ENCODE measurements at regions not wholly inside any gene's neighbourhood (a gene's known extent, or its start where the extent isn't known, plus 50 kb on each side); places are given as distances from the start of the nearest gene placed in this dataset.

DNA sequence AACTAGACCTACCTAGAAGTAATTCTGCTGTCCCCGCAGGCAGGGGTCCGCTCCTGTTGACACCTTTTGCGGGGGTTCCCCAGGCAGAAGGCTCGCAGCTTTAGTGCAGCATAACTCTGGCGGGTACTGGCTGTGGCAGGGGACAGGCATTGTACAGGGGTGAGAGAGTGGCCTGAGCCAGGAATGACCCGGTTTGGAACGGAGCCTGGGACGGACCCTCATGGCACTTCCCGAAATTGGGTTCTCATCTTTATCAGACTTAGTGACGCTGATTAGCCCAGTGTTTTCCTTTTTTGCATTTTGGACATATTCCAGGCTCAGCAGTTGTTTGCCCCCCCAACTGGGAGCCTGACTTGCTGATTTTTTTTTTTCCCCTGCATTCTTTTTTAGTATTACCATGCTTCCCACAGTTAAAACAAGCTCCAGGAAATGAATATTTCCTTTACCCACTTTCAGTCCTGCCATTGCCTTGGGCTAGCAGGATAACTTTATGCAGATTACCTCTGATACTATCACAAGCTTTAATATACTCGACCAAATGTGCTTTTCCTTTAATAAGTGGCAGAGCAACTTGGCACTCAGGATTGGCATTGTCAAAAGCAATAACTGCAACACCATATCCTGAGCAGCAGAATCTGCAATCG lies 55.8 kb upstream of the WDR1 start:
- peaks cover 0 to 13% (median 0%) of the 10 kb centered on the region in 3 experiments for H3K27me3 ChIP-seq (ENCODE audit: control insufficient read depth in 3 of 3, insufficient read depth in 3 of 3, low read depth in 1 of 3, low read length in 3 of 3)
- no peaks in the 10 kb centered on the region for H3K9me3 ChIP-seq (replicated peaks in 1 of 2; ENCODE audit: control insufficient read depth in 2 of 2, insufficient read depth in 1 of 2, low read depth in 1 of 2, low read length in 2 of 2)
- no peak overlapping the region for H3K14ac ChIP-seq (ENCODE audit: low read length)
- H3K18ac ChIP-seq (ENCODE audit: low read length), result no peak overlapping the region
- no peak overlapping the region for H3K4me3 ChIP-seq (ENCODE audit: low read length in 2 of 2)
- H3K4me1 ChIP-seq (ENCODE audit: control insufficient read depth in 2 of 2, insufficient read depth in 1 of 2, low read depth in 1 of 2, low read length in 2 of 2), result peaks cover 2 to 4% of the 10 kb centered on the region in 2 donors
- no peak overlapping the region for H3K9ac ChIP-seq (ENCODE audit: low read depth, low read length, poor library complexity)
- no peak overlapping the region for H2AK5ac ChIP-seq (ENCODE audit: low read depth, low read length)
- H2BK5ac ChIP-seq (ENCODE audit: low read length), result no peak overlapping the region
- H3K4ac ChIP-seq (ENCODE audit: low read length), result no peak overlapping the region
- no peaks in the 10 kb centered on the region for H3K79me1 ChIP-seq (ENCODE audit: low read depth, low read length)
- H3K36me3 ChIP-seq (replicated peaks in 1 of 2; ENCODE audit: control insufficient read depth in 2 of 2, insufficient read depth in 2 of 2, low read length in 2 of 2), result no peaks in the 10 kb centered on the region
- H2BK15ac ChIP-seq (ENCODE audit: low read length), result no peak overlapping the region
- H4K91ac ChIP-seq (ENCODE audit: low read depth, low read length, poor library complexity), result no peak overlapping the region
- H3K27ac ChIP-seq (replicated peaks; ENCODE audit: low read length), result no peak overlapping the region
- H3K23ac ChIP-seq (ENCODE audit: low read depth, low read length, poor library complexity), result no peak overlapping the region
- H3K4me2 ChIP-seq (ENCODE audit: insufficient read depth, low read length, poor library complexity, severe bottlenecking), result no peak overlapping the region
- no peak overlapping the region for H2AFZ ChIP-seq (ENCODE audit: low read length)
- H2BK12ac ChIP-seq (ENCODE audit: low read length), result no peak overlapping the region
- no peak overlapping the region for H4K8ac ChIP-seq (ENCODE audit: low read depth, low read length)
- H2BK120ac ChIP-seq (ENCODE audit: low read depth, low read length), result no peak overlapping the region
- WGBS, 2 donors (ENCODE audit: extremely low coverage in 2 of 2, insufficient read length in 2 of 2, insufficient replicate concordance in 1 of 2), result no CpG with 5 or more reads among the region's 12 CpGs
- DNase-seq (ENCODE audit: low spot score), result no peak

DNA sequence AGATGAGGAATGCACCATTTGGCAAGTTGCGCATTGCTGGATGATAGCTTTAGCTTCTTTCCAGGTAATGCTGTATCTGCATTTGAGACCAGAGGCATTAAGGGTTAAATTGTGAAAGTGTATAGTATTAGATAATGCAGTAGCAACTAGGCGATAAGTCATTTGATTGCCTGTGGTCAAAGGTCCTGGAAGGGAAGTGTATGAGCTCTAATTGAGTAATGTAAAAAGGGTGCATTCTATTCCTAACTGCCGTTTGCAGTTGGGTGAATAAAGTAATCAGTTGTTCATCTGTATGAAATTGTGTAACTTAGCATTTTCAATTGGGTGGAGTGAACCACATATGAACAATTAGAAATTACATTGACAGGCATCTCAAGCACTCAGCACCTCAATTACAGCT lies 54.5 kb upstream of the WDR1 start:
- no peak overlapping the region for H2BK15ac ChIP-seq (ENCODE audit: low read length)
- no peak overlapping the region for H3K9ac ChIP-seq (ENCODE audit: low read depth, low read length, poor library complexity)
- no peak overlapping the region for H2BK120ac ChIP-seq (ENCODE audit: low read depth, low read length)
- H3K36me3 ChIP-seq (replicated peaks in 1 of 2; ENCODE audit: control insufficient read depth in 2 of 2, insufficient read depth in 2 of 2, low read length in 2 of 2), result no peaks in the 10 kb centered on the region
- no peak overlapping the region for H2AK5ac ChIP-seq (ENCODE audit: low read depth, low read length)
- no CpG with 5 or more reads among the region's 3 CpGs for WGBS, 2 donors (ENCODE audit: extremely low coverage in 2 of 2, insufficient read length in 2 of 2, insufficient replicate concordance in 1 of 2)
- peaks cover 0 to 23% (median 0%) of the 10 kb centered on the region in 3 experiments for H3K27me3 ChIP-seq (ENCODE audit: control insufficient read depth in 3 of 3, insufficient read depth in 3 of 3, low read depth in 1 of 3, low read length in 3 of 3)
- H3K4me2 ChIP-seq (ENCODE audit: insufficient read depth, low read length, poor library complexity, severe bottlenecking), result no peak overlapping the region
- no peak overlapping the region for H3K14ac ChIP-seq (ENCODE audit: low read length)
- no peak overlapping the region for H4K91ac ChIP-seq (ENCODE audit: low read depth, low read length, poor library complexity)
- no peak for DNase-seq (ENCODE audit: low spot score)
- H3K9me3 ChIP-seq (replicated peaks in 1 of 2; ENCODE audit: control insufficient read depth in 2 of 2, insufficient read depth in 1 of 2, low read depth in 1 of 2, low read length in 2 of 2), result no peaks in the 10 kb centered on the region
- H2BK12ac ChIP-seq (ENCODE audit: low read length), result no peak overlapping the region
- H2AFZ ChIP-seq (ENCODE audit: low read length), result no peak overlapping the region
- H3K18ac ChIP-seq (ENCODE audit: low read length), result no peak overlapping the region
- H3K27ac ChIP-seq (replicated peaks; ENCODE audit: low read length), result no peak overlapping the region
- no peak overlapping the region for H3K4me3 ChIP-seq (ENCODE audit: low read length in 2 of 2)
- no peak overlapping the region for H3K4ac ChIP-seq (ENCODE audit: low read length)
- peaks cover 2 to 4% of the 10 kb centered on the region in 2 donors for H3K4me1 ChIP-seq (ENCODE audit: control insufficient read depth in 2 of 2, insufficient read depth in 1 of 2, low read depth in 1 of 2, low read length in 2 of 2)
- no peaks in the 10 kb centered on the region for H3K79me1 ChIP-seq (ENCODE audit: low read depth, low read length)
- H2BK5ac ChIP-seq (ENCODE audit: low read length), result no peak overlapping the region
- H4K8ac ChIP-seq (ENCODE audit: low read depth, low read length), result no peak overlapping the region
- no peak overlapping the region for H3K23ac ChIP-seq (ENCODE audit: low read depth, low read length, poor library complexity)

DNA sequence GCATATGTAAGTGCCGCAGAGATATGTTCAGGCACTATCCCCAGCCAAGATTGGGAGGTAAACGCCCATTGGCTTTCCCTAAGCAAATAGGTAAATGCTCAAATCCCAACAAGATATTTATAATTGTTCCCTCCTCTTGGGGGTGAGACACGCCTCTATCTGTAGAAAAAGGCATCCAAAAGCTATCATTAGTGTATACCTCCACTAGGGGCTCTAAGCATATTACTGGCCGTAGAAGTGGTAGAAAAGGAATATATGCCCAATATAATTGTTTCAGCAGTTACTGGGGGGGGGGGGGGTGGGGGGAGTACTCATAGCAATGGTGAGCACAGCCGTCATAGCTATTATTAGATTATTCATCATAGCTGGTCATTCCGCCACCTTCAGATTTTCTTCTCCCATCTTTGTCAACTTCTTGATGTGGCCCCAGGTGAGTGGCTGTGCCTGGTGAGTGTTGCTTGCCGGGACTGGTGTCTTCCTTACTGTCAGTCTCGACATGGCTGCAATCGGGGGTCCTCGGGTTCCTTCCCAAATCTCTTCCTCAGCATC lies 53.3 kb upstream of the WDR1 start:
- no peak overlapping the region for H4K91ac ChIP-seq (ENCODE audit: low read depth, low read length, poor library complexity)
- WGBS, 2 donors (ENCODE audit: extremely low coverage in 2 of 2, insufficient read length in 2 of 2, insufficient replicate concordance in 1 of 2), result no CpG with 5 or more reads among the region's 10 CpGs
- no peak overlapping the region for H4K8ac ChIP-seq (ENCODE audit: low read depth, low read length)
- no peak overlapping the region for H2BK15ac ChIP-seq (ENCODE audit: low read length)
- no peak overlapping the region for H2AFZ ChIP-seq (ENCODE audit: low read length)
- no peak overlapping the region for H3K27ac ChIP-seq (replicated peaks; ENCODE audit: low read length)
- H3K27me3 ChIP-seq (ENCODE audit: control insufficient read depth in 3 of 3, insufficient read depth in 3 of 3, low read depth in 1 of 3, low read length in 3 of 3), result peaks cover 0 to 23% (median 0%) of the 10 kb centered on the region in 3 experiments
- H3K79me1 ChIP-seq (ENCODE audit: low read depth, low read length), result no peaks in the 10 kb centered on the region
- H3K4ac ChIP-seq (ENCODE audit: low read length), result no peak overlapping the region
- H3K23ac ChIP-seq (ENCODE audit: low read depth, low read length, poor library complexity), result no peak overlapping the region
- no peaks in the 10 kb centered on the region for H3K36me3 ChIP-seq (replicated peaks in 1 of 2; ENCODE audit: control insufficient read depth in 2 of 2, insufficient read depth in 2 of 2, low read length in 2 of 2)
- no peak overlapping the region for H2BK5ac ChIP-seq (ENCODE audit: low read length)
- H2AK5ac ChIP-seq (ENCODE audit: low read depth, low read length), result no peak overlapping the region
- H3K4me1 ChIP-seq (ENCODE audit: control insufficient read depth in 2 of 2, insufficient read depth in 1 of 2, low read depth in 1 of 2, low read length in 2 of 2), result peaks cover 2 to 4% of the 10 kb centered on the region in 2 donors
- H3K4me2 ChIP-seq (ENCODE audit: insufficient read depth, low read length, poor library complexity, severe bottlenecking), result no peak overlapping the region
- H3K14ac ChIP-seq (ENCODE audit: low read length), result no peak overlapping the region
- H3K4me3 ChIP-seq (ENCODE audit: low read length in 2 of 2), result no peak overlapping the region
- no peak overlapping the region for H2BK12ac ChIP-seq (ENCODE audit: low read length)
- no peaks in the 10 kb centered on the region for H3K9me3 ChIP-seq (replicated peaks in 1 of 2; ENCODE audit: control insufficient read depth in 2 of 2, insufficient read depth in 1 of 2, low read depth in 1 of 2, low read length in 2 of 2)
- DNase-seq (ENCODE audit: low spot score), result no peak
- H2BK120ac ChIP-seq (ENCODE audit: low read depth, low read length), result no peak overlapping the region
- H3K18ac ChIP-seq (ENCODE audit: low read length), result no peak overlapping the region
- H3K9ac ChIP-seq (ENCODE audit: low read depth, low read length, poor library complexity), result no peak overlapping the region

DNA sequence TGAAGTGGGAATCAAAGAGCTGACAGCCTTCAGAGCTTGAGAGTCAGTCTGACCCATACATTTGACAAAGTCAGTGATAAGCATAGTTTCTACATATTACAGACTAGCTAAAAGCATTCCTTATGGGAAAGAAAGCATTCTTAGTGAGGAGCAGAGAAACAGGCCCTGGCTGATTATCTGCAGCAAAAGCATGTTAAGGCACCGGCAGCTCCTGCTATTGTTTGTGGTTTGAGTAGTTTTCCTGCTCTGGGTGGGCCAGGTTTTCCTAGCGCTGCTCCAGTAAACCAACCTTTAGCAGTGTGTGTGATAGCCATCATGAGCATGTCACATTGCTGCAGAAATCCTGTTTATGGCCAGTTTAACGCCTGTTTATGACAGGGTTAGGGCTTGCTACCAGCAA lies 51.6 kb upstream of the WDR1 start:
- Histone ChIP-seq H3K4me2 (ENCODE audit: insufficient read depth, low read length, poor library complexity, severe bottlenecking) (no peak overlapping the region), H2AFZ (ENCODE audit: low read length) (no peak overlapping the region), H2BK5ac (ENCODE audit: low read length) (no peak overlapping the region), H3K4ac (ENCODE audit: low read length) (no peak overlapping the region), H3K14ac (ENCODE audit: low read length) (no peak overlapping the region), H3K18ac (ENCODE audit: low read length) (no peak overlapping the region), H2BK12ac (ENCODE audit: low read length) (no peak overlapping the region), H3K4me3 (ENCODE audit: low read length in 2 of 2) (no peak overlapping the region), H3K27me3 (ENCODE audit: control insufficient read depth in 3 of 3, insufficient read depth in 3 of 3, low read depth in 1 of 3, low read length in 3 of 3) (peaks cover 0 to 23% (median 0%) of the 10 kb centered on the region in 3 experiments), H4K91ac (ENCODE audit: low read depth, low read length, poor library complexity) (no peak overlapping the region), H3K4me1 (ENCODE audit: control insufficient read depth in 2 of 2, insufficient read depth in 1 of 2, low read depth in 1 of 2, low read length in 2 of 2) (peaks cover 0 to 2% of the 10 kb centered on the region in 2 donors), H2BK15ac (ENCODE audit: low read length) (no peak overlapping the region), H3K23ac (ENCODE audit: low read depth, low read length, poor library complexity) (no peak overlapping the region), H3K27ac (replicated peaks; ENCODE audit: low read length) (no peak overlapping the region), H4K8ac (ENCODE audit: low read depth, low read length) (no peak overlapping the region), H2AK5ac (ENCODE audit: low read depth, low read length) (no peak overlapping the region), H2BK120ac (ENCODE audit: low read depth, low read length) (no peak overlapping the region), H3K79me1 (ENCODE audit: low read depth, low read length) (no peaks in the 10 kb centered on the region), H3K9ac (ENCODE audit: low read depth, low read length, poor library complexity) (no peak overlapping the region), H3K36me3 (replicated peaks in 1 of 2; ENCODE audit: control insufficient read depth in 2 of 2, insufficient read depth in 2 of 2, low read length in 2 of 2) (no peaks in the 10 kb centered on the region), H3K9me3 (replicated peaks in 1 of 2; ENCODE audit: control insufficient read depth in 2 of 2, insufficient read depth in 1 of 2, low read depth in 1 of 2, low read length in 2 of 2) (no peaks in the 10 kb centered on the region)
- DNase-seq (ENCODE audit: low spot score), result no peak
- WGBS, 2 donors (ENCODE audit: extremely low coverage in 2 of 2, insufficient read length in 2 of 2, insufficient replicate concordance in 1 of 2), result no CpG with 5 or more reads among the region's 3 CpGs
